HepG2 (cell line): ENCODE measurements at regions not wholly inside any gene's neighbourhood (a gene's known extent, or its start where the extent isn't known, plus 50 kb on each side); places are given as distances from the start of the nearest gene placed in this dataset.

Experiments used
- ATAC-seq: fragments of 200-7000 bp; cut with Tn5 transposase; 3 replicates; pipeline ENCODE4 v1.9.1; 2020; ENCODE audit warnings: mild to moderate bottlenecking, moderate library complexity
- BruUV-seq: library from RNA; stranded (reverse); fragments of 400-500 nt; replicated peaks from 2 replicates; lab custom pipeline; 2021; lab: Mats Ljungman, UMichigan
- CTCF ChIA-PET: fragments of 300-600 bp; formaldehyde crosslinking; extraction: SDS; loops from one replicate; lab custom pipeline; 2021; ENCODE audit warnings: low total read pairs, inconsistent platforms, low intra/inter-chr PET ratio; lab: Yijun Ruan, JAX
- POLR2A ChIA-PET: fragments of 350-600 bp; sonication (Branson Sonifier 250); formaldehyde crosslinking; loops from one replicate; lab custom pipeline; 2020; ENCODE audit warnings: antibody characterized with exemption, inconsistent platforms; lab: Yijun Ruan, JAX
- DNase-seq: peaks from one replicate; pipeline ENCODE4 v3.0.0-alpha.2; 2015; ENCODE audit warnings: low spot score
- FAIRE-seq: peaks from 3 replicates; lab custom pipeline; 2011; peaks lifted over from hg19 to GRCh38; lab: Jason Lieb, UNC
- H2AFZ ChIP-seq: one replicate; pipeline ENCODE4 v1.6.1; 2011; ENCODE audit warnings: low read length, inconsistent platforms
- H3K27ac ChIP-seq: fragments of 300-600 bp; 3 replicates; pipeline ENCODE4 v1.8.0; 2011; ENCODE audit warnings: mixed run types, mild to moderate bottlenecking, mixed read lengths, low read length, inconsistent platforms; ENCODE audit not compliant: insufficient read depth; ENCODE audit errors: extremely low read length
- H3K27me3 ChIP-seq, 2 experiments: fragments of 200-600 bp in 1 of 2; 2 replicates in 1 of 2; 3 replicates in 1 of 2; pipeline versions ENCODE4 v1.6.0 to v1.8.0; 2011; ENCODE audit warnings: low read length in 2 of 2, mild to moderate bottlenecking in 2 of 2, moderate library complexity in 2 of 2, inconsistent platforms in 1 of 2; ENCODE audit not compliant: insufficient read depth in 2 of 2, control insufficient read depth in 1 of 2
- H3K36me3 ChIP-seq, 2 experiments: fragments of 200-600 bp in 1 of 2; replicated peaks in 1 of 2; 2 replicates in 1 of 2; 3 replicates in 1 of 2; pipeline versions ENCODE4 v1.5.1 to v1.8.0; 2011; ENCODE audit warnings: low read length in 2 of 2, inconsistent platforms in 1 of 2; ENCODE audit not compliant: insufficient read depth in 2 of 2, control insufficient read depth in 1 of 2
- H3K4me1 ChIP-seq: 2 replicates; pipeline ENCODE4 v1.5.1; 2012; ENCODE audit warnings: low read length, inconsistent platforms; ENCODE audit not compliant: insufficient read depth
- H3K4me2 ChIP-seq: 2 replicates; pipeline ENCODE4 v1.6.0; 2011; ENCODE audit warnings: low read depth, low read length, inconsistent platforms
- H3K4me3 ChIP-seq, 3 experiments: fragments of 200-600 bp in 1 of 3; sonication (generic), shearing (Covaris generic) in 1 of 3; replicated peaks in 1 of 3; 2 replicates each; pipeline ENCODE4 v1.5.1; 2011 to 2016; ENCODE audit warnings: low read length in 3 of 3, inconsistent platforms in 2 of 3, low read depth in 2 of 3, mild to moderate bottlenecking in 2 of 3, control low read depth in 1 of 3, mixed read lengths in 1 of 3; ENCODE audit not compliant: insufficient read depth in 1 of 3
- H3K79me2 ChIP-seq: one replicate; pipeline ENCODE4 v1.6.1; 2011; ENCODE audit warnings: low read length, inconsistent platforms; ENCODE audit not compliant: insufficient read depth
- H3K9ac ChIP-seq: 2 replicates; pipeline ENCODE4 v1.6.0; 2011; ENCODE audit warnings: mild to moderate bottlenecking, low read depth, low read length, inconsistent platforms; ENCODE audit not compliant: insufficient read depth
- H3K9me3 ChIP-seq: 2 replicates; pipeline ENCODE4 v1.5.1; 2012; ENCODE audit warnings: mild to moderate bottlenecking, low read length
- H4K20me1 ChIP-seq: 2 replicates; pipeline ENCODE4 v1.6.0; 2011; ENCODE audit warnings: inconsistent platforms, mild to moderate bottlenecking, low read length, moderate library complexity; ENCODE audit not compliant: insufficient read depth
- BCLAF1 ChIP-seq: fragments of 450-650 bp; IDR thresholded peaks from 2 replicates; pipeline ENCODE4 v1.6.1; 2017; ENCODE audit warnings: mild to moderate bottlenecking
- ESRRA ChIP-seq: sonication (generic); formaldehyde crosslinking; IDR thresholded peaks from 2 replicates; pipeline ENCODE4 v1.5.1; 2020; ENCODE audit warnings: mild to moderate bottlenecking, low read depth, missing genetic modification reagents
- KDM6A ChIP-seq: IDR thresholded peaks from 2 replicates; pipeline ENCODE4 v1.6.1; 2016; ENCODE audit warnings: low read depth
- TEAD3 ChIP-seq: optimal IDR thresholded peaks from 2 replicates; pipeline ENCODE3; 2016; ENCODE audit warnings: borderline replicate concordance
- ZBTB4 ChIP-seq: sonication (generic); formaldehyde crosslinking; IDR thresholded peaks from 2 replicates; pipeline ENCODE4 v1.4.0; 2020; ENCODE audit warnings: missing genetic modification reagents, mild to moderate bottlenecking, borderline replicate concordance
- ZNF20 ChIP-seq: sonication (generic); formaldehyde crosslinking; IDR thresholded peaks from 2 replicates; pipeline ENCODE4 v1.4.0; 2020; ENCODE audit warnings: mild to moderate bottlenecking, moderate library complexity, missing genetic modification reagents
- ZNF232 ChIP-seq: sonication (generic); formaldehyde crosslinking; IDR thresholded peaks from 2 replicates; pipeline ENCODE4 v1.4.0; 2020; ENCODE audit warnings: missing genetic modification reagents, borderline replicate concordance
- ZSCAN31 ChIP-seq: sonication (generic); formaldehyde crosslinking; IDR thresholded peaks from 2 replicates; pipeline ENCODE4 v1.5.0; 2020; ENCODE audit warnings: low read depth, mild to moderate bottlenecking, missing genetic modification reagents
- WGBS: methylation state at CpG from one replicate; pipeline ENCODE4 v1.1.6; 2017; ENCODE audit warnings: low lambda C conversion rate; 5-methylcytosine and 5-hydroxymethylcytosine counted together
- in situ Hi-C: cut with HindIII; loops from 2 replicates; pipeline ENCODE4 v1.10.0; 2017; ENCODE audit warnings: low pct_unique_long_range_greater_than_20kb; ENCODE audit not compliant: extremely low pct_ligation_motif_present
- intact Hi-C: fragments of 100-400 bp; cut with micrococcal nuclease; formaldehyde crosslinking; loops from one replicate; pipeline ENCODE4 v1.10.0; 2022; ENCODE audit not compliant: unreplicated experiment

GRCh38 chr2:133717497-133717896 is 149.2 kb upstream of the NCKAP5 start:
- DNase-seq: no peak
- no peak overlapping the region for H3K4me2 ChIP-seq
- no peak overlapping the region for H3K4me3 ChIP-seq
- H4K20me1 ChIP-seq: no peaks in the 10 kb centered on the region
- H3K9ac ChIP-seq: no peak overlapping the region
- in situ Hi-C loops (no loop called here), intact Hi-C loops (no loop called here)
- H3K4me1 ChIP-seq: no peaks in the 10 kb centered on the region
- TF ChIP-seq ZSCAN31 (CRISPR knock-in tag): no peak
- TF ChIP-seq KDM6A (CRISPR knock-in tag): no peak
- TF ChIP-seq ZNF20 (CRISPR knock-in tag): no peak
- no peak for TF ChIP-seq ESRRA (CRISPR knock-in tag)
- no peak for TF ChIP-seq TEAD3 (CRISPR knock-in tag)
- no peak for TF ChIP-seq ZNF232 (CRISPR knock-in tag)
- no peak for TF ChIP-seq ZBTB4 (CRISPR knock-in tag)
- no peak for TF ChIP-seq BCLAF1
- no peaks in the 10 kb centered on the region for H3K27me3 ChIP-seq
- ChIA-PET POLR2A (no interaction called here), CTCF (no interaction called here)
- H3K79me2 ChIP-seq: no peaks in the 10 kb centered on the region
- no peaks in the 10 kb centered on the region for H3K9me3 ChIP-seq
- WGBS: 0% methylated on average over 3 of the region's 3 CpGs
- no peak overlapping the region for H3K27ac ChIP-seq
- H3K36me3 ChIP-seq: no peaks in the 10 kb centered on the region
- no peak overlapping the region for H2AFZ ChIP-seq
- no TSS peak for BruUV-seq
- FAIRE-seq: no peak
- ATAC-seq: no peak
